NCI-H1105 treated with DMSO at 0.1 percent for 48 hours (cell line): ENCODE measurements at regions not wholly inside any gene's neighbourhood (a gene's known extent, or its start where the extent isn't known, plus 50 kb on each side); places are given as distances from the start of the nearest gene placed in this dataset.
"Not testable (repeated sequence)": the region's sequence is repeated elsewhere in the genome, so short reads cannot be mapped to it uniquely, and the experiment has no call there.

Source experiments
- DNase-seq: peaks from one replicate; lab custom pipeline; 2025; lab: John Stamatoyannopoulos, UW

GRCh38 chr5:1983401-1983800, 100.7 kb upstream of the IRX4 start:
- no peak for DNase-seq

GRCh38 chr5:1982561-1982960, 99.8 kb upstream of the IRX4 start:
- DNase-seq: not testable (repeated sequence)

GRCh38 chr5:1975898-1976765, 93.4 kb upstream of the IRX4 start:
- no peak for DNase-seq

- DNase-seq: peak; percentile 77
Measured at GRCh38 chr5:1975406-1975715, 92.6 kb upstream of the IRX4 start.

DNA sequence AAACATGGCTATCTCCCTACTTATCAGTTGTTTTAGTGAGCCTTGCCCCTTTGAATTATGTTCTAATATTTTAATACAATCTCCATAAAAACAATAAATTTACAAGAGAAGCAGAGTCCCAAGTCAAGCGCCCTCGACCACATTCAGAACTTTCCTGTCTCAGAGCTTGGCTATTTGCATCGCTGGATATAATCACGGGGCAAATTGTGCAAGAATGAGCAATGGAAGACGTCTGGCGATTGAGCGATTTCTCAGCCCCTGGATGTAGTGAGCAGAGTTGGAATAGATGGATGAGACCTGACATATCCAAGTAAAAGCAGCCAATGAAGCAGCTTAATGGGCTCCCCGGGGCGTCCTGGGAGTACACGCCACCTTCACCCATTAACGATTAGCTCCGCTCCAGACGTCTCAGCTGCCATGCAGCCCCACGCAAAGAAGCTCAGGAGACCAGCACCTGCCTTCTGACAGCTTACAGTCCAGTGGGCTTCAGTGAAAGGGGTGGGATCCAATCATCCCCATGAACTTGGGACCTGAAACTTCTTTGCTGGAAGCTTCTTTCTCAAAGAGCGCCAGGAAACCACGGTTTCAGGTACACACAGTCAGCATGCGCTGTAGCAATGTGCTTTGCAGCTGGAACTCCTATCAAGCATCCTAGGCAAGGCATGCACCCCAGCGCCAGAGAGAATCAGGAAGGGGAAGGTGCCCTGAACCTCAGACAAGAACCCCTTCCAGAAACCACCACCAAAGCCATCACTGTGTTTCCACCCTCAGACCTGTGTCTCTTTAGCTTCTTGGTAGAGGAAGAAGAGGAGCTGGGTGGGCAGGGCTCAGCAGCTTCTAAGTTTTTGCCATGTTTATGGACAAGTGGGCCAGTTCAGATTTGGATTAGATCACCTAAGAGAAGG, 92.0 kb upstream of the IRX4 start:
- no peak for DNase-seq

GRCh38 chr5:1974081-1974480, 91.4 kb upstream of the IRX4 start:
- no peak for DNase-seq

DNA sequence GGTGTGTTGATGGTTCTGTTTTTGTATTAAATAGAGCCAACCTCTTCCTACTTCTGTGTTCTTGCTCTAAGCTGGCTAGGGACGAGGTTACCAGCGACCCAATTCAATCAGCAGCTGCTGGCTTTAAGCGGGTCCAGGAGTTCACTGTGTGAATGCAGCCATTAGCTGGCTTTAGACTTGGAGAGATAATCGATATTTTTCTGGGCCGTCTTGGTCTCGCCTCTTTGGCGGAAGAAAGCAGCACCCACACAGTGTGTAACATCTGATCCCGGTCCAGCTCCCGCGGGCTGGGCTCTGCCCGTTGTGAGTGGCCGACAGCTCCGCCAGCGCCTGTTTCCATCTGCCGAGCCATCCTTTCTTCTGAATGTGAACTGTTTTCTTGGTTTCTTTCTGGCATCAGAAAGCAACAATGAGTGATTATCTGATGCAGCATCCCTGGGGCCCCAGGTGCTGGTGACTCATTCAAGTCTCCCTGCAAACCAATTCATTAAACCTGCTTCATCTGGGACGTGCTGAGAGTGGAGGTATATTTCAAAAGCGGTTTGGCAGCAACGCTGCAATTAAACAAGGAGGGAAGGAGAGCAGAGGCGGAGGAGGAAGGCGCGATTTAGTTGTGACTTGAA, 90.8 kb upstream of the IRX4 start:
- no peak for DNase-seq

- no peak for DNase-seq
Measured at GRCh38 chr5:1971944-1972343, 89.2 kb upstream of the IRX4 start.

GRCh38 chr5:1967736-1968135, 85.0 kb upstream of the IRX4 start:
- no peak for DNase-seq

GRCh38 chr5:1966461-1966860, 83.7 kb upstream of the IRX4 start:
- no peak for DNase-seq

GRCh38 chr5:1965925-1966324, 83.2 kb upstream of the IRX4 start:
- DNase-seq: no peak

- no peak for DNase-seq
Measured at GRCh38 chr5:1963941-1964451, 81.3 kb upstream of the IRX4 start.

DNA sequence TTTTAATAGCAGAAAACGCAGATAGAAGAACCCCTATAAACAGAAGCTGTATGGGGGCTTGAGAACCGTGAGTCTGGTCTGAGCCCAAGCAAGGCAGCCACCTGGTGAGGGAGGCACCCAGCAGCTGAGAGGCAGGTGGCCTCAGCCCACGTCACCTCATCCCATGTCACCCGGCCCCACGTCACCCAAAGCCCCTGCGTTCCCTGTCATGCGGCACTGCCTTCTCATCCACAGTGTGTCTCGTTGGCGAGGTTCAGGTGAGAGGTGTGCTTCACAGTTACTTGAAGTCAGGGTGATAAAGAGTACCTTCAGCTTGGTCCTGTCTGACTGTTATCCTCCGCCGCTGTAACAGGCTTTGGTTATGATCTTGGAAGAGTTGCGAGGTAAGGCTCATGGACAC, 80.6 kb upstream of the IRX4 start:
- no peak for DNase-seq

DNA sequence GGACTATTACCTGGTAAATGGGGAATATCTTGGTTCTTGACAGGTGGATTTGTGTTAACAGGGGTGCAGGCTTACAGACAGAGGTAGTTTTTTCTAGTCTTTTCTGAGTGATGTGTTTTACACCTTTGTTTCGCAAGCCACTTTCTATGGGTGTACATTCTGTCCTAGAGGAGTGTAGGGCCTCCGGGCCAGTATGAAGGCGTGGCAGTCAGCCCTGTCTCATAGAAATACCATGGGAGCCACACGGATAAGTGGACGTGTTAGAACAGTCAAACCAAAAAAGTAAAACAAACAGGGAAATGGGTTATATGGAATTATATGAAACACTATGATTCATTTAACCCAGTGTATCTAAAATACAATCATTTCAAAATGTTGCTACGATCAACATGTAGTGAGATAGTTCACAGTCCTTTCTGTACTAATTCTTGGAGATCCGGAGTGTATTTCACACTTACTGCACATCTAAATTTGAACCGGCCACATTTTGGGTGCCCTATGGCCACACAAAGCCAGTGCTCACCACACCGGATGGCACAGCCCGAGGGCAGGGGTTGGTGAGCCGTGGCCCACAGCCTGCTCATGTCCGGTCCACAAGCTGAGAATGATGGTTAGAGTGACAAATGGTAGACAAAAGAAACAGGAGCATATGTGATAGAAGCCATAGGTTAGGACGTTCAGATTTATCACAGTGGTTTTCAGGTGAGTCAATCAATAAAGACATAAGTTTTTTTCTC, 80.1 kb upstream of the IRX4 start:
- no peak for DNase-seq

DNA sequence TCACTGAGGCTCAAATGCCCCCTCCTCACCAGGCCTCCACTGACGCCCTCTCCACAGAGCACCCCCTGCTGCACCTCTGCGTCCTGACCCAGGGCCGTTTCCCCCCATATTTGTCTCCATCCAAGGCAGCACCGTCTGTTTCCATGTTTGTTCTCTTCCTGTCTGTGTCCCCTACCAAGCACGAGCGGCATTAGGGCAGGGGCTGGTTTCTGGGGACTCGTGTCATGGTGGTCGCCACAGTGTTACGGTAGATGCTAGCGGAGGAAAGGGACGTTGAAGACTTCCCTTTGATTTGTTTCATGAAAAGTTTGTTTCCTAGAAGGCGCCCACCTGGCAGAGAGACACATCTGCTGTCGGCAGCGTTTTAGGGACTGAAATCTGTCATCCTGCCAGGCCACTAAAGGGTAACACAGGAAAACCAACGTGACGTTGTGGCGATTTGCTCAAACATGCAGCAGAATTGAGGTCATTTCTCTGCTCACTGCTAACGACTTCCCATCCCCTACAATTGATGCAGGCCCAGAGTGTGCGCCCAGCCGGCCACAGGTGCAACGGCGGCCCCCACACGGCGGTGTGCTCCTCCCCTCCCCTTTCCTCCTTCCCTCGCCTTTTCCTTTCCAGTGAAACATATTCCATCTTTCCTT, 79.3 kb upstream of the IRX4 start:
- DNase-seq: no peak

DNA sequence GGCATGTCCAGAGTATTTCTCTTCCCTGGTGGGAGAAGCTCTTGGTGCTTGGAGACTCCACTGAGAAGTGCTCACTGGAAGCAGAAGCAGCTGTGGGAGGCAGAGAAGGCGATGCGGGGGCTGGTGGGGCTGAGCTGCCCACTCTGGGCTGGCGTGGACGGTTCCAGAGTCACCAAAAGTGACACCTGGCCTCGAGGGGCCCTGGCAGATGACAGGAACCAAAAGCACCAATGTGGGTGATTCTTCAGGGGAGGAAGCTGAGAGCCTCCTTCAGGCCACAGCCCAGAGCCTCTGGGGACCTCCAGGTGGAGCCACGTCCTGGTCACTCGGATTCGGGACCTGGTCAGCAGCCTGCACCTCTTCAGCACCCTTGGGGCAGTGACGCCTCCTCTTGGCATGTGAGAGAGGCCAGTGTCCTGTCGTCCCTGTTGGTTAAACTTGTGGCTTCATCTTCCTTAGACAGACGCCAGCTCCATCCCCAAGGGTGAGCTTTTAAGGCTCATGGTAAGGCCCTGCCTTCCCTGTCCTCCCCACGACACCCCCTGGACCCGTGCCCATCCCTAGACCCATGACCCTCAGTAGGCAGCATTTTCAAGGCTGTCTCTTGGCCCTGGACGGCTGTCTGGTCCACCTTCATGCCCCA, 78.7 kb upstream of the IRX4 start:
- no peak for DNase-seq

GRCh38 chr5:1960595-1961303, 78.0 kb upstream of the IRX4 start:
- DNase-seq: no peak

GRCh38 chr5:1959725-1960581, 77.2 kb upstream of the IRX4 start:
- no peak for DNase-seq

DNA sequence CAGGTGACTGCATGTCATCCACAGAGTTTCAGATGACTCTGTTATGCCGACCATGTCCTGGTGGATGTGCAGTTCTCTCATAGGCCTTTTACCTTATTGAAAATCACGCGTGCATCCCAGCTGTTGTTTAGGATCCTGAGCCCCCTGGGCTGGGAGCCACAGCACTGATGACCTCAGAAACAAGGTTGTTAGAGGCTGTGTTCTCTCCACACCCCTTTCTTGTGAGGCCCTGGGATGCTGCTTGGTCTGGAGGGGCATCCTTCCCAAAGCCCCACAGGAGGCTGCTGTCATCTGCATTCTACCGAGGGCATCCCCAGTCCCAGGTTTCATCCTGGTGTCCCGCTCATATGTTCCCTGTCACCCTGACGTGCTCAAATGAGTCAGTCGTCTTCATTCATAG, 76.5 kb upstream of the IRX4 start:
- no peak for DNase-seq
